Neural progenitor cell (in vitro differentiated cells): ENCODE measurements at regions not wholly inside any gene's neighbourhood (a gene's known extent, or its start where the extent isn't known, plus 50 kb on each side); places are given as distances from the start of the nearest gene placed in this dataset.
"Not testable (repeated sequence)": the region's sequence is repeated elsewhere in the genome, so short reads cannot be mapped to it uniquely, and the experiment has no call there.

Experiments
- EZH2 ChIP-seq: fragments of 200-600 bp; sonication (generic); IDR thresholded peaks from 2 replicates; pipeline ENCODE4 v1.6.1; 2017; ENCODE audit warnings: antibody characterized with exemption, mild to moderate bottlenecking, moderate library complexity
- EZH2phosphoT487 ChIP-seq: fragments of 200-600 bp; sonication (generic); IDR thresholded peaks from 2 replicates; pipeline ENCODE4 v1.6.1; 2017; ENCODE audit warnings: antibody characterized with exemption

DNA sequence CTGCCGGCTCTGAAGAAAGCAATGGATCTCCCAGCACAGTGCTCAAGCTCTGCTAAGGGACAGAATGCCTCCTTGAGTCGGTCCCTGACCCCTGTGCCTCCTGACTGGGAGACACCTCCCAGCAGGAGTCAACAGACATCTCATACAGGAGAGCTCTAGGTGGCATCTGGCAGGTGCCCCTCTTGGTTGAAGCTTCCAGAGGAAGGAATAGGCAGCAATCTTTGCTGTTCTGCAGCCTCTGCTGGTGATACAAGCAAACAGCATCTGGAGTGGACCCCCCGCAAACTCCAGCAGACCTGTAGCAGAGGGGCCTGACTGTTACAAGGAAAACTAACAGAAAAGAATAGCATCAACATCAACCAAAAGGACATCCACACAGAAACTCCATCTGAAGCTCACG lies 123.9 kb upstream of the GCFC2 start:
- TF ChIP-seq EZH2, EZH2phosphoT487: not testable (repeated sequence)
